ENCODE measurements at regions not wholly inside any gene's neighbourhood (a gene's known extent, or its start where the extent isn't known, plus 50 kb on each side); places are given as distances from the start of the nearest gene placed in this dataset.

DNA sequence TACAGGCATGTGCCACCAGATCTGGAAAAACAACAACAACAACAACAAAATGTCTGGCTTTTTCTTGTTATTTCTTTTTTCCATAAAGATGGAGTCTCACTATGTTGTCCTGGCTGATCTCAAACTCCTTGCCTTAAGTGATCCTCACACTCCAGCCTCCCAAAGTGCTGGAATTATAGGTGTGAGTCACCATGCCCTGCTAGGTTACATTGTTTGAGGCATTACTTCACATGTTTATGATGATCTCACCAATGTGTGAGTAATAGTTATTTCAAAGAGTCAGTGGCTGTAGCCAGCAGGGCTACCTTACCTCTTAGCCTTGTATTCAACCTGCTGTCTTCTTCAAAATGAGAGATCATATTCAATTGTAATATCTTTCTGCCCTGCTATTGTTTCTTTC lies 445.7 kb downstream of the AMY1C start (continued):
- TF ChIP-seq, protein P1, sequence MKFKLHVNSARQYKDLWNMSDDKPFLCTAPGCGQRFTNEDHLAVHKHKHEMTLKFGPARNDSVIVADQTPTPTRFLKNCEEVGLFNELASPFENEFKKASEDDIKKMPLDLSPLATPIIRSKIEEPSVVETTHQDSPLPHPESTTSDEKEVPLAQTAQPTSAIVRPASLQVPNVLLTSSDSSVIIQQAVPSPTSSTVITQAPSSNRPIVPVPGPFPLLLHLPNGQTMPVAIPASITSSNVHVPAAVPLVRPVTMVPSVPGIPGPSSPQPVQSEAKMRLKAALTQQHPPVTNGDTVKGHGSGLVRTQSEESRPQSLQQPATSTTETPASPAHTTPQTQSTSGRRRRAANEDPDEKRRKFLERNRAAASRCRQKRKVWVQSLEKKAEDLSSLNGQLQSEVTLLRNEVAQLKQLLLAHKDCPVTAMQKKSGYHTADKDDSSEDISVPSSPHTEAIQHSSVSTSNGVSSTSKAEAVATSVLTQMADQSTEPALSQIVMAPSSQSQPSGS (IDR thresholded peaks at IDR 0.05; ENCODE audit: low read length): no peak
- TF ChIP-seq ETV6 (conservative IDR thresholded peaks at IDR 0.05 in 1 of 2, IDR thresholded peaks at IDR 0.05 in 1 of 2; ENCODE audit: borderline replicate concordance in 1 of 2, low read depth in 1 of 2) (no peak), ZNF384 (IDR thresholded peaks at IDR 0.05; ENCODE audit: borderline replicate concordance, low read depth, low read length) (no peak), KLF5 (IDR thresholded peaks at IDR 0.05; ENCODE audit: partially characterized antibody) (no peak), IRF4 (IDR thresholded peaks at IDR 0.05; ENCODE audit: low read depth, low read length) (no peak)

DNA sequence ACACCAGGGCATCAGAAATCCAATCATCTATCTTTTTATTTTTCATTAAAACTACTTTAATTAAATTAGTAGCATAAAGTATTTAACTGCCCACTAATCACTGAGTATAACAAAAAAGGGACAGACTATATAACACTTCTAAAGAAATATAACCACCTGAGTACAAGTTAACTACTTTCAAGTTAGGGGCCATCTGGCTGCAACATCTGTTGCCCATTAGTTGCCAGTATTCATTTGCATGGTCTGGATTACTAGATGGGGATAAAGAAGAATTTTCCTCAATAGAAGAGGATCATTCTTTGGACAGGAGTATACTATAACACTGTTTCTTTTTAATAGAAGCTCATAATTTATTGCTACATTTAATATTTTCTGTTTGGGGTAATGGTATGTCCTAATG lies 446.4 kb downstream of the AMY1C start:
- BruUV-seq (replicated peaks): no TSS peak
- DNase-seq (ENCODE audit: low read depth, low spot score) (no peak), FAIRE-seq (no peak), ATAC-seq (no peak)
- Histone ChIP-seq H3K9ac (ENCODE audit: control insufficient read depth, insufficient read depth, low read length) (no peak overlapping the region), H3K9me3 (replicated peaks; ENCODE audit: control insufficient read depth, insufficient read depth, low read length) (no peaks in the 10 kb centered on the region), H3K27ac (ENCODE audit: control insufficient read depth, insufficient read depth) (no peak overlapping the region), H3K4me2 (ENCODE audit: control insufficient read depth, insufficient read depth) (no peak overlapping the region), H3K79me2 (ENCODE audit: control insufficient read depth, insufficient read depth, low read length) (no peaks in the 10 kb centered on the region), H3K4me1 (ENCODE audit: control insufficient read depth, insufficient read depth, low read length) (no peaks in the 10 kb centered on the region), H4K20me1 (ENCODE audit: control insufficient read depth, insufficient read depth) (no peaks in the 10 kb centered on the region), H2AFZ (ENCODE audit: control insufficient read depth, low read depth, low read length) (no peak overlapping the region), H3K27me3 (replicated peaks in 1 of 2; ENCODE audit: control insufficient read depth in 2 of 2, insufficient read depth in 2 of 2, low read length in 1 of 2) (no peaks in the 10 kb centered on the region), H3K4me3 (no peak overlapping the region), H3K36me3 (ENCODE audit: control insufficient read depth in 2 of 2, insufficient read depth in 2 of 2, low read length in 1 of 2) (no peaks in the 10 kb centered on the region)
- CTCF ChIA-PET: no interaction called here
- RAD21 ChIA-PET (ENCODE audit: unreplicated experiment): no interaction called here
- in situ Hi-C loops (cut with MboI) (no loop called here), intact Hi-C loops (cut with micrococcal nuclease; ENCODE audit: unreplicated experiment) (no loop called here)
- SMC1A ChIA-PET (ENCODE audit: uncharacterized antibody, unreplicated experiment): no interaction called here
- POLR2A ChIA-PET: no interaction called here
- no peak for TF ChIP-seq EGR1 (IDR thresholded peaks at IDR 0.05; ENCODE audit: borderline replicate concordance in 1 of 2, low read depth in 2 of 2, low read length in 2 of 2)
- no peak for TF ChIP-seq PML (IDR thresholded peaks at IDR 0.05; ENCODE audit: low read length)
- TF ChIP-seq RFX5 (IDR thresholded peaks at IDR 0.05; ENCODE audit: low read depth, low read length): no peak
- TF ChIP-seq CTCF (IDR thresholded peaks at IDR 0.05 in 2 of 3, conservative IDR thresholded peaks at IDR 0.05 in 1 of 3; ENCODE audit: control insufficient read depth in 2 of 3, extremely low read depth in 1 of 3, insufficient read depth in 1 of 3, low read depth in 3 of 3, low read length in 3 of 3): no peak
- TF ChIP-seq, protein P2, sequence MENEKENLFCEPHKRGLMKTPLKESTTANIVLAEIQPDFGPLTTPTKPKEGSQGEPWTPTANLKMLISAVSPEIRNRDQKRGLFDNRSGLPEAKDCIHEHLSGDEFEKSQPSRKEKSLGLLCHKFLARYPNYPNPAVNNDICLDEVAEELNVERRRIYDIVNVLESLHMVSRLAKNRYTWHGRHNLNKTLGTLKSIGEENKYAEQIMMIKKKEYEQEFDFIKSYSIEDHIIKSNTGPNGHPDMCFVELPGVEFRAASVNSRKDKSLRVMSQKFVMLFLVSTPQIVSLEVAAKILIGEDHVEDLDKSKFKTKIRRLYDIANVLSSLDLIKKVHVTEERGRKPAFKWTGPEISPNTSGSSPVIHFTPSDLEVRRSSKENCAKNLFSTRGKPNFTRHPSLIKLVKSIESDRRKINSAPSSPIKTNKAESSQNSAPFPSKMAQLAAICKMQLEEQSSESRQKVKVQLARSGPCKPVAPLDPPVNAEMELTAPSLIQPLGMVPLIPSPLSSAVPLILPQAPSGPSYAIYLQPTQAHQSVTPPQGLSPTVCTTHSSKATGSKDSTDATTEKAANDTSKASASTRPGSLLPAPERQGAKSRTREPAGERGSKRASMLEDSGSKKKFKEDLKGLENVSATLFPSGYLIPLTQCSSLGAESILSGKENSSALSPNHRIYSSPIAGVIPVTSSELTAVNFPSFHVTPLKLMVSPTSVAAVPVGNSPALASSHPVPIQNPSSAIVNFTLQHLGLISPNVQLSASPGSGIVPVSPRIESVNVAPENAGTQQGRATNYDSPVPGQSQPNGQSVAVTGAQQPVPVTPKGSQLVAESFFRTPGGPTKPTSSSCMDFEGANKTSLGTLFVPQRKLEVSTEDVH (IDR thresholded peaks at IDR 0.05; ENCODE audit: low read depth, partially characterized antibody): no peak
- no peak for TF ChIP-seq NFYB (IDR thresholded peaks at IDR 0.05; ENCODE audit: insufficient read depth, low read depth, low read length)
- TF ChIP-seq, protein P3, sequence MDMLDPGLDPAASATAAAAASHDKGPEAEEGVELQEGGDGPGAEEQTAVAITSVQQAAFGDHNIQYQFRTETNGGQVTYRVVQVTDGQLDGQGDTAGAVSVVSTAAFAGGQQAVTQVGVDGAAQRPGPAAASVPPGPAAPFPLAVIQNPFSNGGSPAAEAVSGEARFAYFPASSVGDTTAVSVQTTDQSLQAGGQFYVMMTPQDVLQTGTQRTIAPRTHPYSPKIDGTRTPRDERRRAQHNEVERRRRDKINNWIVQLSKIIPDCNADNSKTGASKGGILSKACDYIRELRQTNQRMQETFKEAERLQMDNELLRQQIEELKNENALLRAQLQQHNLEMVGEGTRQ (IDR thresholded peaks at IDR 0.05; ENCODE audit: borderline replicate concordance, low read depth, low read length): no peak
- TF ChIP-seq HSF1 (IDR thresholded peaks at IDR 0.05; ENCODE audit: low read depth, low read length): no peak
- no peak for TF ChIP-seq NFIC (IDR thresholded peaks at IDR 0.05; ENCODE audit: low read depth, low read length)

Measured in GM12878 (cell line).